ENCODE measurements at regions not wholly inside any gene's neighbourhood (a gene's known extent, or its start where the extent isn't known, plus 50 kb on each side); places are given as distances from the start of the nearest gene placed in this dataset.

DNA sequence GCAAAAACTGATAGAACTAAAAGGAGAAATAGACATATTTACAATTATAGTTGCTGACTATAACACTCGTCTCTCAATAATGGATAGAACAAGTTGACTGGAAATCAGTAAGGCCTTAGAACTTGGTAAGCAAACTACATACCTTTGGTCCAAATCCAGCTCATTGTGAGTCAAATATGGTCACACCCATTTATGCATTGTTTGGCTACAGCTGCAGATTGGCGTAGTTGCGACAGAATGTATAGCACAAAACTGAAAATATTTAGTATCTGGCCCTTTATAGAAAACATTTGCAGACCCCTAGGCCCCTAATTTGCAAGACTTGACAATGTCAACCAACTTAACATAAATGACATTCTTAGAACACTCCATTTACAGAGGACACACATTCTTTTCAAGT lies 103.6 kb upstream of the EGR2 start:
- DNase-seq (ENCODE audit: low read depth), result peak; percentile 80
- no peak overlapping the region for H3K4me3 ChIP-seq (ENCODE audit: low read length)
- TF ChIP-seq, protein P1, sequence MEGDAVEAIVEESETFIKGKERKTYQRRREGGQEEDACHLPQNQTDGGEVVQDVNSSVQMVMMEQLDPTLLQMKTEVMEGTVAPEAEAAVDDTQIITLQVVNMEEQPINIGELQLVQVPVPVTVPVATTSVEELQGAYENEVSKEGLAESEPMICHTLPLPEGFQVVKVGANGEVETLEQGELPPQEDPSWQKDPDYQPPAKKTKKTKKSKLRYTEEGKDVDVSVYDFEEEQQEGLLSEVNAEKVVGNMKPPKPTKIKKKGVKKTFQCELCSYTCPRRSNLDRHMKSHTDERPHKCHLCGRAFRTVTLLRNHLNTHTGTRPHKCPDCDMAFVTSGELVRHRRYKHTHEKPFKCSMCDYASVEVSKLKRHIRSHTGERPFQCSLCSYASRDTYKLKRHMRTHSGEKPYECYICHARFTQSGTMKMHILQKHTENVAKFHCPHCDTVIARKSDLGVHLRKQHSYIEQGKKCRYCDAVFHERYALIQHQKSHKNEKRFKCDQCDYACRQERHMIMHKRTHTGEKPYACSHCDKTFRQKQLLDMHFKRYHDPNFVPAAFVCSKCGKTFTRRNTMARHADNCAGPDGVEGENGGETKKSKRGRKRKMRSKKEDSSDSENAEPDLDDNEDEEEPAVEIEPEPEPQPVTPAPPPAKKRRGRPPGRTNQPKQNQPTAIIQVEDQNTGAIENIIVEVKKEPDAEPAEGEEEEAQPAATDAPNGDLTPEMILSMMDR (IDR thresholded peaks at IDR 0.05; ENCODE audit: insufficient read depth, low read depth, low read length, missing control alignments), result no peak

DNA sequence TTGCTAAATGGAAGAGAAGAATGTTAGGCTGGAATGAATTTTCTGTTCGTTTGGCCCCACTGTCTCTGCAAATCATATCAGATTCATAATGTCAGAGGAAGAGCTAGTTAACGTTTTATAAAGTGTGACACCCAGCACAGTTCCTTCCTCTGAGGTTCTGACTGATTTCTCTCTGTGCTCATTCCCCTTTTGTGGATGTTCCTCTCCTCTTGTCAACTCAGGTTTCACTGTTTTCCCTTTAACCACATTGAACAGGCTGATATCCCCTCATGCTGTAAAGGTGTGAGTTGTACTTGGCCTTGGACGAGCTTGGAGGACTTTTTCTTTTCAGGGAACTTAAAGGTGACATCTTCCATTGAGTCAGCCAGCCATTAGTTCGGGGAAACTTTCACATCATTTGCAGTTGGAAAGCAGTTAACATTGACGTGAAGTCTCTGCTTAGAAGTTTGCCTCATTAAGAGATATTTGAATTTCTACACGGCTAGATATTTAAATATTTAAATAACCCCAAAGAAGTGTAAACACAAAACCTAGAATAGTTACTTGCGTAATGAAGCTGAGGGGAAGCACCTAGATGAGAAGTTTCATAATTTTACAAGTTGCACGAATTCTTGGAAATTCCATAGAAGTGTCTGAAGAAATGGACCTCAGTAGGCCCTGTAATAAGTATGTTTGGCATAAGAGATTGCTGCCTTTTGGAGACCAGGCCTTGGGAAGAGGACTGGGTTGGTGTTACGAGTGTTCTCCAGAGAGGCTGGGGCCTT lies 101.5 kb upstream of the EGR2 start:
- DNase-seq (ENCODE audit: low read depth), result no peak
- TF ChIP-seq, protein P1 (IDR thresholded peaks at IDR 0.05; ENCODE audit: insufficient read depth, low read depth, low read length, missing control alignments), result no peak
- H3K4me3 ChIP-seq (ENCODE audit: low read length), result no peak overlapping the region

DNA sequence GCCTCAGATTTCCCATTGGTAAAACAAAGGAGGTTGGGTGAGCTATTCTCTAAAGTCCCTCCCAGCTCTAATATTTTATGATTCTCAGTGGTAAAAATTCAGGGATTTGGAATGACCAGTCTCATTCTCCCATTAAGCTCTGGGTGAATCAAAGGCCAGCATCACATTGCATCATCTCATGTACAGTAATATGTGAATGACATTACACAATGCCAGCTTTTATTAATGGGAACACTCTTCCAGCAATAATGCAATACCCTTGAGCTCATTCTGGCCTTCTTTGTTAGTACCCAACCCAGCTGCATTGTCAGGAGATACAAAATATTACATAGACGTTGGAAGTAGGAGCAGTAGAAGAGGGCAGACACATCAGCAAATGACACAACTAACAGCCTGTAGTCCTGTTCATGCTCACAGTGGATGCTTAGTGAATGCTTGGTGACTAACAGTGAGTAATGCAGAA lies 100.0 kb upstream of the EGR2 start:
- TF ChIP-seq, protein P1 (IDR thresholded peaks at IDR 0.05; ENCODE audit: insufficient read depth, low read depth, low read length, missing control alignments), result no peak
- DNase-seq (ENCODE audit: low read depth), result peak; percentile 82
- H3K4me3 ChIP-seq (ENCODE audit: low read length), result no peak overlapping the region

DNA sequence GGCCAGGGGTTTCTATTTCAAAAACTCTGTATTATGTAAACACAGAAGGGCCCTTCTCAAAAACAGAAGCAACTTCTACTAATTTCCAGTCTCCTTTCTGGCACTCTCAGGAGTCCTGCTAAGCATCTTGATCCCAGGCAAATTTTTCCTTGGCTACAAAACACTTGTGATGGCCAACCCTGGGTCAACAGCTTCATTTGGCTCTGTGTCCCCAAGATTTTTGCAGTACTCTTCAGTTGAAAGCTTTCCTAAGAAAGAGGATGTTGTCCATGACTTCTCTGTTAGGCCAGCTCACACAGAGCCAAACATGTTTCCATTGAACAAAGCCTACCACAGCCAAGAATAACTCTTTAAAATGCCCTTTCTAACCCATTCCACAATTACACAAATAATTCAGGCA lies 99.0 kb upstream of the EGR2 start:
- TF ChIP-seq, protein P1 (IDR thresholded peaks at IDR 0.05; ENCODE audit: insufficient read depth, low read depth, low read length, missing control alignments), result no peak
- DNase-seq (ENCODE audit: low read depth), result no peak

DNA sequence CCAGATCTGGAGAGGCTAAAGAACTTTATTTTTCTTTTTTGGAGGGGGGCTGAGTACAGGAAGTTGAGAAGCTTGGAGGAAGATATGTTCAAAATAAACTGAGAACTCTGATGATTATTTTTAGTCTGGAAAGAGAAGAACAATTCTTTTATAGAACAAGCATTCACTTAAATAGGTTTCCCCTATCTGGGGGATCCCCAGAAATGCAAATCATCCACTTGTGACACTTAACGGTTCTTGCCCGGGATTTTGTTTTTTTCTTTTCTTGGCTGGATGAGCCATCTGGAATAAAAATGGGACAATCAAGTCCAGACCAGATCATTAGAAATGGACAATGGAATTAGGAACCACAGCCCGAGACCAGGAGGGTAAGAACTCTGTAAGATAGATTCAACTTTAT lies 95.9 kb upstream of the EGR2 start:
- no peak for DNase-seq (ENCODE audit: low read depth)
- H3K4me3 ChIP-seq (ENCODE audit: low read length), result no peak overlapping the region
- TF ChIP-seq, protein P1 (IDR thresholded peaks at IDR 0.05; ENCODE audit: insufficient read depth, low read depth, low read length, missing control alignments), result no peak

More for the DNA sequence above, 99.0 kb upstream of the EGR2 start:
- no peak overlapping the region for H3K4me3 ChIP-seq (ENCODE audit: low read length)

DNA sequence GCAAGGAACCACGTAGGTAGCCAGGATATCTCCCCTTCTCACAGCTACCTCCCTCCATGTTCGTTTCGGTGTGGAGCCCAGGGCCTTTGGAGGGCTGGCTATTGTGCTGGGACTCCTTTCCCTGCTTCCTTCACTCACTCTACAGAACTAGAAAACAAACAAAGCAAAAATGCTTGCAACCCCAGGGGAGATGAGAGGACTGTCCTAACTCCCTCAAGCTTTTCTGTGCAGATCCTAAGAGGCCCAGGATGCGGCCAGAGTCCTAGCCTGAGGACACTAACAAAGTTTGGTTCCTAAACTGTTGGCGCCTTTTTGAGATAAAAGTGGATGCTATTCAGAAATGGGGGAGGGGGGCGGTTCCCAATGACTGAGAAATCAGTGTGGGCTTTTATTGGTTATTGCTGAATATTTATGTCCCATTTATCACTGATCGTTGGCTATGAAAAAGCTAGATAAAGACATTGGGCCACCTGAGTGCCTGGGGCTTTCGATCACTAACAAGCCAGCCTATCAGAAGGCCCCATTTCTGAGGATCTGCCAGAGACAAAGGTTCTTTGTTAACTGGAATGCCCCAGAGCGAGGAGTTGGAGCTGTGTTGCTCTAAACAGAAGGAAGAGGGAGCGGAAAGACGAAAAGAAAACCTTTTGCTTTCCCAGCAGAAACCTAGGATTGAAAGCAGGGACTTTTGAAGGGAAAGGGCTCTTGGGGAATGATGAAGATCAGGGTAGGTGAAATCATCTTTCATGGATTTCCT lies 95.2 kb upstream of the EGR2 start:
- H3K4me3 ChIP-seq (ENCODE audit: low read length), result no peak overlapping the region
- TF ChIP-seq, protein P1 (IDR thresholded peaks at IDR 0.05; ENCODE audit: insufficient read depth, low read depth, low read length, missing control alignments), result no peak
- DNase-seq (ENCODE audit: low read depth), result no peak

Data from epithelial cell of esophagus (primary cell).